ENCODE measurements at regions not wholly inside any gene's neighbourhood (a gene's known extent, or its start where the extent isn't known, plus 50 kb on each side); places are given as distances from the start of the nearest gene placed in this dataset.

- TF ChIP-seq ZFP3 (CRISPR knock-in tag; IDR thresholded peaks at IDR 0.05), result no peak
- TF ChIP-seq CSRNP3 (CRISPR knock-in tag; IDR thresholded peaks at IDR 0.05), result no peak
- TF ChIP-seq BACH2 (CRISPR knock-in tag; IDR thresholded peaks at IDR 0.05; ENCODE audit: borderline replicate concordance), result no peak
- TF ChIP-seq PATZ1 (CRISPR knock-in tag; IDR thresholded peaks at IDR 0.05; ENCODE audit: borderline replicate concordance), result no peak
- no peak for TF ChIP-seq RARB (CRISPR knock-in tag; IDR thresholded peaks at IDR 0.05)
- TF ChIP-seq OSR1 (CRISPR knock-in tag; IDR thresholded peaks at IDR 0.05), result no peak
- TF ChIP-seq ZFP30 (CRISPR knock-in tag; IDR thresholded peaks at IDR 0.05), result no peak
- no peak for TF ChIP-seq ZNF8 (CRISPR knock-in tag; IDR thresholded peaks at IDR 0.05)
- TF ChIP-seq CSDC2 (CRISPR knock-in tag; IDR thresholded peaks at IDR 0.05), result no peak
- ATAC-seq, result no peak
These were observed 315.7 kb upstream of the SPOCK3 start for GRCh38 chr4:167550021-167550420.

- no peak for TF ChIP-seq ZC3H10 (CRISPR knock-in tag; IDR thresholded peaks at IDR 0.05)
- TF ChIP-seq CSDC2 (CRISPR knock-in tag; IDR thresholded peaks at IDR 0.05), result no peak
- no peak for ATAC-seq
These were observed 321.2 kb upstream of the SPOCK3 start for GRCh38 chr4:167555338-167556022.

GRCh38 chr4:167578906-167579305 lies 344.6 kb upstream of the SPOCK3 start:
- TF ChIP-seq ARNTL (CRISPR knock-in tag; IDR thresholded peaks at IDR 0.05; ENCODE audit: borderline replicate concordance, low read depth) (no peak), ISL1 (CRISPR knock-in tag; IDR thresholded peaks at IDR 0.05) (no peak), POU6F1 (CRISPR knock-in tag; IDR thresholded peaks at IDR 0.05; ENCODE audit: borderline replicate concordance, low read depth) (no peak), SNAI2 (CRISPR knock-in tag; IDR thresholded peaks at IDR 0.05) (no peak), ZNF565 (CRISPR knock-in tag; conservative IDR thresholded peaks at IDR 0.05; ENCODE audit: low read depth) (no peak), GLIS3 (CRISPR knock-in tag; IDR thresholded peaks at IDR 0.05) (no peak), ZFP3 (CRISPR knock-in tag; IDR thresholded peaks at IDR 0.05) (no peak), PATZ1 (CRISPR knock-in tag; IDR thresholded peaks at IDR 0.05; ENCODE audit: borderline replicate concordance) (no peak), BACH2 (CRISPR knock-in tag; IDR thresholded peaks at IDR 0.05; ENCODE audit: borderline replicate concordance) (no peak), CSRNP3 (CRISPR knock-in tag; IDR thresholded peaks at IDR 0.05) (no peak), OSR1 (CRISPR knock-in tag; IDR thresholded peaks at IDR 0.05) (no peak), ZNF70 (CRISPR knock-in tag; IDR thresholded peaks at IDR 0.05) (no peak), PPARA (CRISPR knock-in tag; IDR thresholded peaks at IDR 0.05; ENCODE audit: borderline replicate concordance) (no peak)
- no peak for ATAC-seq

- ATAC-seq, result no peak
These were observed 347.2 kb upstream of the SPOCK3 start for GRCh38 chr4:167581449-167581965.

More at GRCh38 chr4:167581449-167581965, 347.2 kb upstream of the SPOCK3 start:
- TF ChIP-seq CSDC2 (CRISPR knock-in tag; IDR thresholded peaks at IDR 0.05) (no peak), GLIS3 (CRISPR knock-in tag; IDR thresholded peaks at IDR 0.05) (no peak), ZNF70 (CRISPR knock-in tag; IDR thresholded peaks at IDR 0.05) (no peak)

Measured in SK-N-SH treated with all-trans-retinoic acid at 6 μM for 48 hours (cell line).